Neural progenitor cell (in vitro differentiated cells): ENCODE measurements at regions not wholly inside any gene's neighbourhood (a gene's known extent, or its start where the extent isn't known, plus 50 kb on each side); places are given as distances from the start of the nearest gene placed in this dataset.
"Not testable (repeated sequence)": the region's sequence is repeated elsewhere in the genome, so short reads cannot be mapped to it uniquely, and the experiment has no call there.

Experiments
- DNase-seq: peaks from one replicate; pipeline ENCODE4 v3.0.0-alpha.2; 2016; ENCODE audit warnings: low spot score
- H2AFZ ChIP-seq: fragments of 200-600 bp; sonication (generic); replicated peaks from 2 replicates; pipeline ENCODE4 v1.6.1; 2016; ENCODE audit warnings: antibody characterized with exemption
- H3F3A ChIP-seq: fragments of 200-600 bp; sonication (generic); 2 replicates; pipeline ENCODE4 v1.6.1; 2016; ENCODE audit warnings: antibody characterized with exemption, low read depth
- H3K27ac ChIP-seq: fragments of 200-600 bp; sonication (generic); 2 replicates; pipeline ENCODE4 v1.5.1; 2016; ENCODE audit warnings: mild to moderate bottlenecking
- H3K27me3 ChIP-seq: fragments of 200-600 bp; sonication (generic); 2 replicates; pipeline ENCODE4 v1.6.1; 2016; ENCODE audit warnings: mild to moderate bottlenecking, moderate library complexity
- H3K36me3 ChIP-seq: fragments of 200-600 bp; sonication (generic); 2 replicates; pipeline ENCODE4 v1.5.1; 2016
- H3K4me1 ChIP-seq: fragments of 200-600 bp; sonication (generic); 2 replicates; pipeline ENCODE4 v1.6.1; 2016; ENCODE audit warnings: mixed run types
- H3K4me2 ChIP-seq: fragments of 200-600 bp; sonication (generic); 2 replicates; pipeline ENCODE4 v1.6.1; 2016
- H3K4me3 ChIP-seq: fragments of 200-600 bp; sonication (generic); 2 replicates; pipeline ENCODE4 v1.5.1; 2016
- H3K79me2 ChIP-seq: fragments of 200-600 bp; sonication (generic); 2 replicates; pipeline ENCODE4 v1.6.1; 2016; ENCODE audit warnings: low read depth
- H3K9ac ChIP-seq: fragments of 200-600 bp; sonication (generic); 2 replicates; pipeline ENCODE4 v1.6.1; 2016
- H3K9me3 ChIP-seq: fragments of 200-600 bp; sonication (generic); 2 replicates; pipeline ENCODE4 v1.5.1; 2016; ENCODE audit warnings: low read depth
- H4K20me1 ChIP-seq: fragments of 200-600 bp; sonication (generic); 2 replicates; pipeline ENCODE4 v1.6.1; 2016; ENCODE audit warnings: low read depth
- H3K27ac Mint-ChIP-seq: 3 replicates; pipeline ENCODE4 v1.8.0; 2021; ENCODE audit warnings: mixed read lengths
- H3K27me3 Mint-ChIP-seq: 2 replicates; pipeline ENCODE4 v1.8.0; 2022; ENCODE audit warnings: low read depth, mild to moderate bottlenecking, inconsistent platforms, moderate library complexity, mixed read lengths; ENCODE audit not compliant: insufficient read depth
- H3K36me3 Mint-ChIP-seq: 3 replicates; pipeline ENCODE4 v1.8.0; 2021; ENCODE audit warnings: mixed read lengths
- H3K4me1 Mint-ChIP-seq: 3 replicates; pipeline ENCODE4 v1.8.0; 2021; ENCODE audit warnings: mixed read lengths
- H3K4me3 Mint-ChIP-seq: 3 replicates; pipeline ENCODE4 v1.8.0; 2021; ENCODE audit warnings: mild to moderate bottlenecking, moderate library complexity, mixed read lengths
- H3K9me3 Mint-ChIP-seq: 3 replicates; pipeline ENCODE4 v1.8.0; 2020; ENCODE audit warnings: mixed read lengths
- EZH2 ChIP-seq: fragments of 200-600 bp; sonication (generic); IDR thresholded peaks from 2 replicates; pipeline ENCODE4 v1.6.1; 2017; ENCODE audit warnings: antibody characterized with exemption, mild to moderate bottlenecking, moderate library complexity
- EZH2phosphoT487 ChIP-seq: fragments of 200-600 bp; sonication (generic); IDR thresholded peaks from 2 replicates; pipeline ENCODE4 v1.6.1; 2017; ENCODE audit warnings: antibody characterized with exemption
- TF ChIP-seq, protein P1 (sequence below): fragments of 200-600 bp; sonication (generic); IDR thresholded peaks from 2 replicates; pipeline ENCODE4 v1.5.1; 2017; ENCODE audit warnings: antibody characterized with exemption, mild to moderate bottlenecking

DNA sequence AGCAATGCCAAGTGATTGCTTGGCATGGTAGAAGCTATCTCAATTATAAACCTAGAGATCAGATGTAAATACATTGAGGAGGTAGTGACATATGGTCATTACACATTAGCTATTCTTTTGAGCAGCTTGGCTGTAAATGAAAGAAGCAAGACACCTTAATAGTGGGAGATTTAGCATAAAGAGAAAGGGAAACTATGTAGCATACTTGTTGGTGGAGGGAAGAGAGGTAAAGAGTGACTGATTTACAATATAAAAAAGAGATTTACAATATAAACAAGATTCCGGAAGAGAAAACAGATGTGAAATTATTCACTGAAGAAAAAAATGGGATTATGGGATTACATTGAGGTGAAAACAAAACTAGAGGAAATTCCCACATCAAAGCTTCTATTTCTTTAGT, 2009.6 kb downstream of the OLFM4 start:
- no peak overlapping the region for H3K9ac ChIP-seq
- Mint-ChIP-seq H3K27me3 (peaks cover 5% of the 10 kb centered on the region), H3K36me3 (no peaks in the 10 kb centered on the region), H3K27ac (no peak overlapping the region), H3K4me3 (no peak overlapping the region), H3K9me3 (no peaks in the 10 kb centered on the region), H3K4me1 (peaks cover 4% of the 10 kb centered on the region)
- H3K27ac ChIP-seq: no peak overlapping the region
- H3K4me1 ChIP-seq: peaks cover 7% of the 10 kb centered on the region
- H3F3A ChIP-seq: peaks cover 9% of the 10 kb centered on the region
- H3K4me3 ChIP-seq: no peak overlapping the region
- no peaks in the 10 kb centered on the region for H3K9me3 ChIP-seq
- TF ChIP-seq EZH2phosphoT487: no peak
- no peak for TF ChIP-seq EZH2
- TF ChIP-seq, protein P1, sequence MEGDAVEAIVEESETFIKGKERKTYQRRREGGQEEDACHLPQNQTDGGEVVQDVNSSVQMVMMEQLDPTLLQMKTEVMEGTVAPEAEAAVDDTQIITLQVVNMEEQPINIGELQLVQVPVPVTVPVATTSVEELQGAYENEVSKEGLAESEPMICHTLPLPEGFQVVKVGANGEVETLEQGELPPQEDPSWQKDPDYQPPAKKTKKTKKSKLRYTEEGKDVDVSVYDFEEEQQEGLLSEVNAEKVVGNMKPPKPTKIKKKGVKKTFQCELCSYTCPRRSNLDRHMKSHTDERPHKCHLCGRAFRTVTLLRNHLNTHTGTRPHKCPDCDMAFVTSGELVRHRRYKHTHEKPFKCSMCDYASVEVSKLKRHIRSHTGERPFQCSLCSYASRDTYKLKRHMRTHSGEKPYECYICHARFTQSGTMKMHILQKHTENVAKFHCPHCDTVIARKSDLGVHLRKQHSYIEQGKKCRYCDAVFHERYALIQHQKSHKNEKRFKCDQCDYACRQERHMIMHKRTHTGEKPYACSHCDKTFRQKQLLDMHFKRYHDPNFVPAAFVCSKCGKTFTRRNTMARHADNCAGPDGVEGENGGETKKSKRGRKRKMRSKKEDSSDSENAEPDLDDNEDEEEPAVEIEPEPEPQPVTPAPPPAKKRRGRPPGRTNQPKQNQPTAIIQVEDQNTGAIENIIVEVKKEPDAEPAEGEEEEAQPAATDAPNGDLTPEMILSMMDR: no peak
- DNase-seq: no peak
- no peak overlapping the region for H3K4me2 ChIP-seq
- H2AFZ ChIP-seq: no peak overlapping the region
- no peaks in the 10 kb centered on the region for H3K36me3 ChIP-seq
- no peaks in the 10 kb centered on the region for H3K27me3 ChIP-seq
- peaks cover 8% of the 10 kb centered on the region for H3K79me2 ChIP-seq
- no peaks in the 10 kb centered on the region for H4K20me1 ChIP-seq

DNA sequence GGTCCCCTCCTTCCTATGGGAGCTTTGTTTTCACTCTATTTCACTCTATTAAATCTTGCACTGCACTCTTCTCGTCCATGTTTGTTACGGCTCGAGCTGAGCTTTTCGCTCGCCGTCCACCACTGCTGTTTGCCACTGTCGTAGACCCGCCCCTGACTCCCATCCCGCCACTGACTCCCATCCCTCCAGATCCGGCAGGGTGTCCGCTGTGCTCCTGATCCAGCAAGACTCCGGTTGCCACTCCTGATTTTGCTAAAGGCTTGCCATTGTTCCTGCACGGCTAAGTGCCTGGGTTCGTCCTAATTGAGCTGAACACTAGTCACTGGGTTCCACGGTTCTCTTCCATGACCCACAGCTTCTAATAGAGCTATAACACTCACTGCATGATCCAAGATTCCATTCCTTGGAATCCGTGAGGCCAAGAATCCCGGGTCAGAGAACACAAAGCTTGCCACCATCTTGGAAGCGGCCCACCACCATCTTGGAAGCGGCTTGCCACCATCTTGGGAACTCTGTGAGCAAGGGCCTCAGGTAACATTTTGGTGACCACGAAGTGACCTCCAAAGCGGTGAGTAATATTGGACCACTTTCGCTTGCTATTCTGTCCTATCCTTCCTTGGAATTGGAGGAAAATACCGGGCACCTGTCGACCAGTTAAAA, 2025.4 kb downstream of the OLFM4 start:
- not testable (repeated sequence) for H3K4me1 ChIP-seq, H3K27me3 ChIP-seq, H3K4me2 ChIP-seq, H3K9me3 ChIP-seq, H4K20me1 ChIP-seq, H3K27ac ChIP-seq, H3K4me3 Mint-ChIP-seq, DNase-seq, H3K79me2 ChIP-seq, H3F3A ChIP-seq, H2AFZ ChIP-seq, H3K36me3 Mint-ChIP-seq, H3K4me3 ChIP-seq, H3K27ac Mint-ChIP-seq, H3K9ac ChIP-seq, H3K27me3 Mint-ChIP-seq, H3K36me3 ChIP-seq, H3K4me1 Mint-ChIP-seq, H3K9me3 Mint-ChIP-seq

DNA sequence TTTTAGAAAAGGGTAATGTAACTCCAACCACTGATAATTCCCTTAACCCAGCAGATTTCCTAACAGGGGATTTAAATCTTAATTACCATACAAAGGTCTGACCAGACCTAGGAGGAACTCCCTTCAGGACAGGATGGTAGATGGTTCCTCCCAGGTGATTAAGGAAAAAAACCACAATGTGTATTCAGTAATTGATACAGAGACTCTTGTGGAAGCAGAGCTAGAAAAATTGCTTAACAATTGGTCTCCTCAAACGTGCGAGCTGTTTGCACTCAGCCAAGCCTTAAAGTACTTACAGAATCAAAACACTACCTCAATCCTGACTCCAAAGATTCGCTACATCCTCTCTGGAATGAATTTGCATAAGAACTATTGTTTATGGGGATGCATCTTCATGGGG, 2027.1 kb downstream of the OLFM4 start:
- H3K4me2 ChIP-seq, H3F3A ChIP-seq, DNase-seq, H3K27ac Mint-ChIP-seq, H3K4me3 Mint-ChIP-seq, H2AFZ ChIP-seq, H3K36me3 ChIP-seq, H3K9me3 ChIP-seq, H3K36me3 Mint-ChIP-seq, H3K4me3 ChIP-seq, H3K27me3 ChIP-seq, H3K27ac ChIP-seq, H3K4me1 ChIP-seq, H4K20me1 ChIP-seq, H3K9me3 Mint-ChIP-seq, H3K4me1 Mint-ChIP-seq, H3K9ac ChIP-seq, H3K79me2 ChIP-seq, H3K27me3 Mint-ChIP-seq: not testable (repeated sequence)

DNA sequence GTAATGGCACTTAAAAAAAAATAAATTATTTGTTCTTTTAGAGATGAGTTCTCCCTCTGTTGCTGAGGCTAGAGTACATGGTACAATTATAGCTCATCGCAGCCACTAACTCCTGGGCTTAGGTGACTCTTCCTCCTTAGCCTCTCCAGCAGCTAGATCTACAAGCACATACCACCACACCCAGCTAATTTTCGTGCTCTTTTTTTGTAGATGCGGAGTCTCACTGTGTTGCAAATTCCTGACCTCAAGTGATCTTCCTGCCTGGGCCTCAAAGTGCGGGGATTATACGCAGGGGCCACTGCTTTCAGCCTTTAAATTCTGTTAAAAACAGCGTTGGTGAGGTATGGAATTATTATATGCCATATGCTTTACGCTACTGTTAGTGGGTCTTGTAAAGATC, 2034.0 kb downstream of the OLFM4 start:
- TF ChIP-seq, protein P1: no peak
- no peak for TF ChIP-seq EZH2phosphoT487
- TF ChIP-seq EZH2: no peak
- H3K36me3 ChIP-seq: no peaks in the 10 kb centered on the region
- Mint-ChIP-seq H3K4me3 (no peak overlapping the region), H3K27ac (no peak overlapping the region), H3K4me1 (peaks cover 3% of the 10 kb centered on the region), H3K9me3 (peaks cover 7% of the 10 kb centered on the region), H3K27me3 (no peaks in the 10 kb centered on the region), H3K36me3 (no peaks in the 10 kb centered on the region)
- no peaks in the 10 kb centered on the region for H3K79me2 ChIP-seq
- DNase-seq: no peak
- no peaks in the 10 kb centered on the region for H3F3A ChIP-seq
- no peak overlapping the region for H3K4me2 ChIP-seq
- no peaks in the 10 kb centered on the region for H3K4me1 ChIP-seq
- no peak overlapping the region for H3K9ac ChIP-seq
- no peak overlapping the region for H2AFZ ChIP-seq
- H4K20me1 ChIP-seq: no peaks in the 10 kb centered on the region
- H3K27ac ChIP-seq: no peak overlapping the region
- no peaks in the 10 kb centered on the region for H3K27me3 ChIP-seq
- H3K4me3 ChIP-seq: no peak overlapping the region
- no peaks in the 10 kb centered on the region for H3K9me3 ChIP-seq
